Smooth muscle cell (in vitro differentiated cells): ENCODE measurements at regions not wholly inside any gene's neighbourhood (a gene's known extent, or its start where the extent isn't known, plus 50 kb on each side); places are given as distances from the start of the nearest gene placed in this dataset.

ENCODE experiments used
- DNase-seq: peaks from one replicate; lab custom pipeline; 2025; ENCODE audit not compliant: unreplicated experiment; lab: John Stamatoyannopoulos, UW
- H2AFZ ChIP-seq: fragments of 200-600 bp; sonication (generic); 2 replicates; pipeline ENCODE4 v1.6.0; 2016; ENCODE audit warnings: antibody characterized with exemption, low read depth, mild to moderate bottlenecking
- H3F3A ChIP-seq: fragments of 200-600 bp; sonication (generic); 2 replicates; pipeline ENCODE4 v1.6.0; 2017; ENCODE audit warnings: antibody characterized with exemption, low read depth
- H3K27ac ChIP-seq: fragments of 200-600 bp; sonication (generic); 2 replicates; pipeline ENCODE4 v1.5.1; 2016; ENCODE audit warnings: low read depth, mild to moderate bottlenecking
- H3K27me3 ChIP-seq: fragments of 200-600 bp; sonication (generic); 2 replicates; pipeline ENCODE4 v1.6.1; 2016; ENCODE audit warnings: low read depth, mild to moderate bottlenecking
- H3K36me3 ChIP-seq: fragments of 200-600 bp; sonication (generic); 2 replicates; pipeline ENCODE4 v1.5.1; 2016; ENCODE audit warnings: low read depth
- H3K4me1 ChIP-seq: fragments of 200-600 bp; sonication (generic); 2 replicates; pipeline ENCODE4 v1.5.1; 2016; ENCODE audit warnings: low read depth
- H3K4me2 ChIP-seq: fragments of 200-600 bp; sonication (generic); 2 replicates; pipeline ENCODE4 v1.6.0; 2016; ENCODE audit warnings: mild to moderate bottlenecking
- H3K4me3 ChIP-seq: fragments of 200-600 bp; sonication (generic); 2 replicates; pipeline ENCODE4 v1.5.1; 2016; ENCODE audit warnings: mild to moderate bottlenecking
- H3K79me2 ChIP-seq: fragments of 200-600 bp; sonication (generic); 2 replicates; pipeline ENCODE4 v1.6.0; 2016; ENCODE audit warnings: low read depth, mild to moderate bottlenecking
- H3K9ac ChIP-seq: fragments of 200-600 bp; sonication (generic); 2 replicates; pipeline ENCODE4 v1.6.0; 2016; ENCODE audit warnings: low read depth
- H3K9me3 ChIP-seq: fragments of 200-600 bp; sonication (generic); replicated peaks from 2 replicates; pipeline ENCODE4 v1.5.1; 2016; ENCODE audit warnings: low read depth
- H4K20me1 ChIP-seq: fragments of 200-600 bp; sonication (generic); 2 replicates; pipeline ENCODE4 v1.6.0; 2016; ENCODE audit warnings: low read depth
- WGBS: methylation state at CpG from one replicate; pipeline ENCODE4 v1.1.7; 2016; ENCODE audit warnings: low lambda C conversion rate; 5-methylcytosine and 5-hydroxymethylcytosine counted together
- TF ChIP-seq, protein P1 (sequence below): fragments of 200-600 bp; sonication (generic); IDR thresholded peaks from 2 replicates; pipeline ENCODE4 v1.5.1; 2017; ENCODE audit warnings: borderline replicate concordance, mild to moderate bottlenecking, antibody characterized with exemption; ENCODE audit not compliant: insufficient read depth, poor library complexity, severe bottlenecking

DNA sequence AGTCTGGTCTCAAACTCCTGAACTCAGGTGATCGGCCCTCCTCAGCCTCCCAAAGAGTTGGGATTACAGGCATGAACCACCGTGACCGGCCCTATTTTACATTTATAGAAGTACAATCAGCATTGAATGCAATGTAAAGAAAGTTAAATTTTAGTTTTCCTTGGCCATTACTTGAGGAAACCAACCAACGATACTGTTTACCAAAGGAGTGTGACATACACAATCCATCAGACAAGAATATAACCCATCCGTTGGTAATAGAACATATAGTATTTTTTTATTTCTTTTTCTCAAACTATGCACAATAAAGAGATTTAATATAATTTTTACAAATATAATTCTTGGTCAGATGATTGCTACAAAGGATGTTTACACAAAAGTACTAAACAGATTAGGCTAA lies 63.1 kb upstream of the MOCS2 start:
- Histone ChIP-seq H3K27me3 (no peaks in the 10 kb centered on the region), H3K9me3 (no peaks in the 10 kb centered on the region), H3K4me2 (no peak overlapping the region), H3K79me2 (no peaks in the 10 kb centered on the region), H3K27ac (no peak overlapping the region), H3K9ac (no peak overlapping the region), H3K4me3 (no peak overlapping the region), H3K36me3 (no peaks in the 10 kb centered on the region), H3F3A (peaks cover 8% of the 10 kb centered on the region), H2AFZ (no peak overlapping the region), H4K20me1 (no peaks in the 10 kb centered on the region), H3K4me1 (no peaks in the 10 kb centered on the region)
- TF ChIP-seq, protein P1, sequence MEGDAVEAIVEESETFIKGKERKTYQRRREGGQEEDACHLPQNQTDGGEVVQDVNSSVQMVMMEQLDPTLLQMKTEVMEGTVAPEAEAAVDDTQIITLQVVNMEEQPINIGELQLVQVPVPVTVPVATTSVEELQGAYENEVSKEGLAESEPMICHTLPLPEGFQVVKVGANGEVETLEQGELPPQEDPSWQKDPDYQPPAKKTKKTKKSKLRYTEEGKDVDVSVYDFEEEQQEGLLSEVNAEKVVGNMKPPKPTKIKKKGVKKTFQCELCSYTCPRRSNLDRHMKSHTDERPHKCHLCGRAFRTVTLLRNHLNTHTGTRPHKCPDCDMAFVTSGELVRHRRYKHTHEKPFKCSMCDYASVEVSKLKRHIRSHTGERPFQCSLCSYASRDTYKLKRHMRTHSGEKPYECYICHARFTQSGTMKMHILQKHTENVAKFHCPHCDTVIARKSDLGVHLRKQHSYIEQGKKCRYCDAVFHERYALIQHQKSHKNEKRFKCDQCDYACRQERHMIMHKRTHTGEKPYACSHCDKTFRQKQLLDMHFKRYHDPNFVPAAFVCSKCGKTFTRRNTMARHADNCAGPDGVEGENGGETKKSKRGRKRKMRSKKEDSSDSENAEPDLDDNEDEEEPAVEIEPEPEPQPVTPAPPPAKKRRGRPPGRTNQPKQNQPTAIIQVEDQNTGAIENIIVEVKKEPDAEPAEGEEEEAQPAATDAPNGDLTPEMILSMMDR = no peak
- no peak for DNase-seq
- 96% methylated on average over 5 of the region's 5 CpGs for WGBS

GRCh38 chr5:53173083-53173482 lies 63.5 kb upstream of the MOCS2 start:
- Histone ChIP-seq H2AFZ (no peak overlapping the region), H4K20me1 (no peaks in the 10 kb centered on the region), H3K36me3 (no peaks in the 10 kb centered on the region), H3K27ac (no peak overlapping the region), H3K27me3 (no peaks in the 10 kb centered on the region), H3K79me2 (no peaks in the 10 kb centered on the region), H3K4me2 (no peak overlapping the region), H3K9me3 (no peaks in the 10 kb centered on the region), H3K4me1 (no peaks in the 10 kb centered on the region), H3K4me3 (no peak overlapping the region), H3K9ac (no peak overlapping the region), H3F3A (peaks cover 5% of the 10 kb centered on the region)
- no peak for DNase-seq
- 89% methylated on average over 8 of the region's 8 CpGs for WGBS
- TF ChIP-seq, protein P1 = no peak

- Histone ChIP-seq H2AFZ (no peak overlapping the region), H3K36me3 (no peaks in the 10 kb centered on the region), H3K4me1 (no peaks in the 10 kb centered on the region), H3F3A (no peaks in the 10 kb centered on the region), H3K79me2 (no peaks in the 10 kb centered on the region), H3K27ac (no peak overlapping the region), H3K4me2 (no peak overlapping the region), H3K4me3 (no peak overlapping the region), H3K27me3 (no peaks in the 10 kb centered on the region), H3K9ac (no peak overlapping the region), H4K20me1 (no peaks in the 10 kb centered on the region), H3K9me3 (no peaks in the 10 kb centered on the region)
- WGBS = 88% methylated on average over 4 of the region's 4 CpGs
- TF ChIP-seq, protein P1 = no peak
- DNase-seq = no peak
Measured at GRCh38 chr5:53178830-53179229, 69.3 kb upstream of the MOCS2 start.

DNA sequence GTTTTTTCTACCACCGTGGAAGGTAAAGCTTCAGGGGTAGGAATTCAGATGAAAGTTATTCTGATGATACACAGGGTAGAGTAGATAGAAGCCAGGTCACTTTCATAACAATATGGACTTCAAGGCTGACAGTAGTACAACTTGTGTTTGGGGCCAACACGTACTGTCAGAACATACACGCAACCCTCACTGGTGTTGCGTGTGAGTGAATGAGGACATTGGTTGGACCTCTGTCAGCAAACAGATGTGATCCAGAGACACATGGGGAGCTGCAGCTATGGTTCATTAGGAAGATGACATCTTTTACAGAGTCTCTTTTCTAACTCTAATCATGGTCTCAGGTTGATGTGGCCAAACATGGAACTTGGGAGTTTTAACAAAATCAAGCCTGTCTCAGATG lies 70.1 kb upstream of the MOCS2 start:
- WGBS = 95% methylated on average over 4 of the region's 4 CpGs
- Histone ChIP-seq H3K4me3 (no peak overlapping the region), H3K79me2 (no peaks in the 10 kb centered on the region), H3K27ac (no peak overlapping the region), H4K20me1 (no peaks in the 10 kb centered on the region), H3K4me2 (no peak overlapping the region), H2AFZ (no peak overlapping the region), H3K9me3 (no peaks in the 10 kb centered on the region), H3K36me3 (no peaks in the 10 kb centered on the region), H3K4me1 (no peaks in the 10 kb centered on the region), H3F3A (no peaks in the 10 kb centered on the region), H3K27me3 (no peaks in the 10 kb centered on the region), H3K9ac (no peak overlapping the region)
- DNase-seq = no peak
- TF ChIP-seq, protein P1 = no peak
